ENCODE measurements at regions not wholly inside any gene's neighbourhood (a gene's known extent, or its start where the extent isn't known, plus 50 kb on each side); places are given as distances from the start of the nearest gene placed in this dataset.

- TF ChIP-seq POLR2AphosphoS5 (IDR thresholded peaks at IDR 0.05; ENCODE audit: low read depth, low read length) (no peak), REST (IDR thresholded peaks at IDR 0.05; ENCODE audit: insufficient read depth in 1 of 2, low read depth in 2 of 2, low read length in 2 of 2) (no peak), FOXP2 (optimal IDR thresholded peaks at IDR 0.05; ENCODE audit: borderline replicate concordance, extremely low read depth, extremely low read length, insufficient read depth) (no peak)
Measured at GRCh38 chr4:43136752-43137151, 244.2 kb downstream of the GRXCR1 start.
